ENCODE measurements at regions not wholly inside any gene's neighbourhood (a gene's known extent, or its start where the extent isn't known, plus 50 kb on each side); places are given as distances from the start of the nearest gene placed in this dataset.

GRCh38 chr7:136665878-136666509 is 202.5 kb upstream of the CHRM2 start:
- no peak for DNase-seq (ENCODE audit: extremely low read depth in 1 of 2, low read depth in 1 of 2)

- DNase-seq (ENCODE audit: extremely low read depth in 1 of 2, low read depth in 1 of 2): no peak
These were observed 203.9 kb upstream of the CHRM2 start for GRCh38 chr7:136664537-136664936.

- DNase-seq (ENCODE audit: extremely low read depth in 1 of 2, low read depth in 1 of 2): no peak
These were observed 210.9 kb upstream of the CHRM2 start for GRCh38 chr7:136657482-136657921.

DNA sequence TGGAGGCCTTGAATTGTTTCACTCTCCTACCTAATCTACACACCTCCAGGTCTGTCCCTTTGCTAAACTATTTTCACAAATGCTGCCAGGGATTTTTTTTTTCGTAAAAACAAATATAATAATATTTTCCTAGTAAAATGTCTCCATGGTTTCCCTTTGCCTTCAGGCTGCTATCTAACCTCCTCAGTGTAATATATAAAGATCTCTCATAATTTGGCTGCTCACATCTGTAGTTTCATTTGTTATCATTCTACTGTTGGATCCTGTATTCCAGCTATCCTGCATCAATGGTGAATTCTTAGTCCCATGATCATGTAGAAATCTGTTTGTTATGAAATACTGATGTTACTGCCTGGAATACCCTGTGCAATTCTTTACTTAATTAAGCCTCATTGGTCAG is 211.9 kb upstream of the CHRM2 start:
- DNase-seq (ENCODE audit: extremely low read depth in 1 of 2, low read depth in 1 of 2): no peak

- DNase-seq (ENCODE audit: extremely low read depth in 1 of 2, low read depth in 1 of 2): no peak
These were observed 213.0 kb upstream of the CHRM2 start for GRCh38 chr7:136655414-136655813.

- DNase-seq (ENCODE audit: extremely low read depth in 1 of 2, low read depth in 1 of 2): no peak
These were observed 214.0 kb upstream of the CHRM2 start for GRCh38 chr7:136654406-136654805.

GRCh38 chr7:136652635-136653370 is 215.6 kb upstream of the CHRM2 start:
- DNase-seq (ENCODE audit: extremely low read depth in 1 of 2, low read depth in 1 of 2): no peak

DNA sequence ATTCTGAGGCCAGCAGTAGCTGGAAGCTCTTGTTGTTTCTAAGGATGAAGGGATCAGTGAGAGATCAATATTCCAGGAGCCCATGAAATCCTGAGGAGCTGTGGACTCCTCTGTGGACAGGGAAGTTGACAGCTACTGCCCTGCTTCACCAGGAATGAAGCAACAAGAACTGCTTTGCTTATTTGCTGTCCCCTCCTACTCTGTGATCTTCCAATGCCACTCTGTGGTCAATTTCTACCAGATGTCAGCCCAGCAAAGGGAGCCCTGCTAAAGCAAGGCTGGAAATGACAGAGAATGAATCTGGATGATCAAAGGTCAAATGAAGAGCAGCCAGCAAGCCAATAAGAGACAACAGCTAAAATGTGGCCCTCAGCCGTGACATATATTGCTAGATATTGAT is 227.5 kb upstream of the CHRM2 start:
- DNase-seq (ENCODE audit: extremely low read depth in 1 of 2, low read depth in 1 of 2): no peak

GRCh38 chr7:136637813-136638212 is 230.6 kb upstream of the CHRM2 start:
- DNase-seq (ENCODE audit: extremely low read depth in 1 of 2, low read depth in 1 of 2): no peak

- DNase-seq (ENCODE audit: extremely low read depth in 1 of 2, low read depth in 1 of 2): no peak
These were observed 232.7 kb upstream of the CHRM2 start for GRCh38 chr7:136635751-136636150.

GRCh38 chr7:136618818-136619217 is 249.6 kb upstream of the CHRM2 start:
- no peak for DNase-seq (ENCODE audit: extremely low read depth in 1 of 2, low read depth in 1 of 2)

- no peak for DNase-seq (ENCODE audit: extremely low read depth in 1 of 2, low read depth in 1 of 2)
These were observed 251.3 kb upstream of the CHRM2 start for GRCh38 chr7:136617176-136617575.

- DNase-seq (ENCODE audit: extremely low read depth in 1 of 2, low read depth in 1 of 2): no peak
These were observed 262.7 kb upstream of the CHRM2 start for GRCh38 chr7:136605532-136606329.

GRCh38 chr7:136601772-136602171 is 266.7 kb upstream of the CHRM2 start:
- DNase-seq (ENCODE audit: extremely low read depth in 1 of 2, low read depth in 1 of 2): no peak

- no peak for DNase-seq (ENCODE audit: extremely low read depth in 1 of 2, low read depth in 1 of 2)
These were observed 268.0 kb upstream of the CHRM2 start for GRCh38 chr7:136600475-136600874.

DNA sequence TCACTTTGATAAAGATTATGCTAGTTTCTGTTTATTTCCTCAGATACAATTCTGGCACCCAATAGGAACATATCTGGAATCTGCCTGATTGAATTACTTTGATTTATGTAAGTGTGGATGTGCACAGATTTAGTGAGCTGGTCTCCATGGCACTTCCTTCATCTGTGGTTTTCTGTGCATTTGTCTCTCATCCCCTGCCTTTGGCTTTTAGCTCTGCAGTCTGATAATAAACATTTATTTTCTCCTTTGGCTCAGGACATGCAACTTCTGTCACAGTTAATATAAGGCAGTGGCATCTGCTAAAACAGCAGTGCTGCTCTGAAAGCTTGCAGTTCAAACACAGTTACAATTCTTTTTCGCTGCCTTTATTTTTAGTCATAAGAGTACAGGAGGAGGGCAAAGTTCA is 273.7 kb upstream of the CHRM2 start:
- DNase-seq (ENCODE audit: extremely low read depth in 1 of 2, low read depth in 1 of 2): no peak

DNA sequence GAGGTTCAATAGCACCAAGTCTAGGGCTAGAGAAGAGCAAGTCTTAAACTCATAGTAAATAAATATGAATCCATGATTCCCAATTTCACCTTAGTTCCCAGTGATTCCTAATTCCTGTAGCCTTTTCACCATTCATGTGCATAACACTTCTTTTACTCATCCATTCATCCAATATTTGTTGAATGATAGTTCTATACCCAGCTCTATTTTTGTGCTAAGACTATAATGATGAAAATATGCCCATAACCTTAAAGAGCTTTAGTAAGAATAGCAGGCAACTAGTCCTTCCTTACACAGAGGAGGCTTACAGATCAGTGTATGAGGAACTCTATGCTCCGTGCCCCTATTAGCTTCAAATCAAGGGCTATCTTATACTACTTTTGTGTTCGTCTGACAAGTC is 280.2 kb upstream of the CHRM2 start:
- DNase-seq (ENCODE audit: extremely low read depth in 1 of 2, low read depth in 1 of 2): no peak

DNA sequence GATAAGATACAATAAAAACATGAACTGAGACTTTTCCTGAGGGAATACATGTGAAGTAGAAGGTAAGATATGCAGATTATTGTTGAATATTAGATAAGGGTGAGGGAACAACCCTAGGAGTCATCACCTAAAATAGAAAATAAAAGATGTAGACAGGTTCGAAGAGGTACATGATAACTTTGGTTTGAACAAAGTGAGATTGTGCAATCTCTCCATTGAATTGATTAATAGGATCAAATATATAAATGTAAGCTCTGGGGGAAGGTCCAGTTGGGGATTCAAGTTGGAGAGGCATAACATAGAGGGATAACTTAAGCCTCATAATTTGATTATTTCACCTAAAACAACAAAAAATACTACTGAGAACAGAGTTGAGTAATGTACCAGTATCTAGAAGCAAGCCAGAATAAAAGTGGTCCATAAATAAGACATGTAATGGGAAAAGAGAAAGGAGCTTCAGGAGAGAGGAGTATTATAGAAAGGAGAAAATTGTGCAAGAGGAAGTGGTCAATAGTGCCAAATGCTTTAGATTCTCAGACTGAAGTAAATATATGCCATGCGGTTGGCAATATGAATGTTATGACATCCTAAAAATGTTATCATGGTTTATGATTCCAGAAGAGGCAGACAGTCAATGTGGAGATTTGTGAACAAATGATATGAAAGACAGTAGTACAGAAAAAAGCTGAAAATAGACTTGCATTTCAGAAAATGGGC is 282.3 kb upstream of the CHRM2 start:
- no peak for DNase-seq (ENCODE audit: extremely low read depth in 1 of 2, low read depth in 1 of 2)

DNA sequence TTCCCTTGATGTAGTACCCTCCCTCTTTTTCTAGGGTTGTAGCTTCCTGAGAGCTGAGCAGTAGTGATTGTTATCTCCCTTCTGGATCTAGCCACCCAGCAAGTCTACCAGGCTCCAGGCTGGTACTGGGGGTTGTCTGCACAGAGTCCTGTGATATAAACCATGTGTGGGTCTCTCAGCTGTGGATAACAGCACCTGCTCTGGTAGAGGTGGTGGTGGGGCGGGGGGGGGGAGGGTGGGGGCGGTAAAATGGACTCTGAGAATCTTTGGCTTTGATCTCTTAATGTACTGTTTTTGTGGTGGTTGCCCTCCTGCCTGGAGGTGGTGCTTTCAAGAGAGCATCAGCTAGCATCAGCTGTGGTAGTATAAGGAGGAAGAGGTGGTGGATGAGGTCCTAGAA is 302.0 kb upstream of the CHRM2 start:
- no peak for DNase-seq (ENCODE audit: extremely low read depth in 1 of 2, low read depth in 1 of 2)

- no peak for DNase-seq (ENCODE audit: extremely low read depth in 1 of 2, low read depth in 1 of 2)
These were observed 312.5 kb upstream of the CHRM2 start for GRCh38 chr7:136555933-136556332.

GRCh38 chr7:136551618-136552017 is 316.8 kb upstream of the CHRM2 start:
- no peak for DNase-seq (ENCODE audit: extremely low read depth in 1 of 2, low read depth in 1 of 2)
